Neural cell (in vitro differentiated cells): ENCODE measurements at regions not wholly inside any gene's neighbourhood (a gene's known extent, or its start where the extent isn't known, plus 50 kb on each side); places are given as distances from the start of the nearest gene placed in this dataset.

Experiments
- EP300 ChIP-seq: fragments of 450-650 bp; conservative IDR thresholded peaks from 2 replicates; pipeline ENCODE4 v1.6.1; 2014; ENCODE audit warnings: antibody characterized with exemption, mild to moderate bottlenecking, moderate library complexity; ENCODE audit not compliant: poor library complexity, severe bottlenecking
- EZH2 ChIP-seq: fragments of 200-600, 300-800 bp; shearing (Covaris generic), sonication (generic); IDR thresholded peaks from 2 replicates; pipeline ENCODE4 v1.6.1; 2014; ENCODE audit warnings: antibody characterized with exemption, low read length, borderline replicate concordance, mild to moderate bottlenecking; ENCODE audit not compliant: insufficient read depth, poor library complexity, severe bottlenecking
- TF ChIP-seq, protein P1 (sequence below): IDR thresholded peaks from 2 replicates; pipeline ENCODE4 v1.6.1; 2012; ENCODE audit warnings: borderline replicate concordance
- TF ChIP-seq, protein P2 (sequence below): fragments of 450-650 bp; IDR thresholded peaks from 2 replicates; pipeline ENCODE4 v1.5.1; 2014; ENCODE audit warnings: antibody characterized with exemption, mild to moderate bottlenecking, moderate library complexity; ENCODE audit not compliant: poor library complexity, severe bottlenecking

GRCh38 chr9:120104771-120105170, 475.2 kb downstream of the CDK5RAP2 start:
- TF ChIP-seq, protein P1, sequence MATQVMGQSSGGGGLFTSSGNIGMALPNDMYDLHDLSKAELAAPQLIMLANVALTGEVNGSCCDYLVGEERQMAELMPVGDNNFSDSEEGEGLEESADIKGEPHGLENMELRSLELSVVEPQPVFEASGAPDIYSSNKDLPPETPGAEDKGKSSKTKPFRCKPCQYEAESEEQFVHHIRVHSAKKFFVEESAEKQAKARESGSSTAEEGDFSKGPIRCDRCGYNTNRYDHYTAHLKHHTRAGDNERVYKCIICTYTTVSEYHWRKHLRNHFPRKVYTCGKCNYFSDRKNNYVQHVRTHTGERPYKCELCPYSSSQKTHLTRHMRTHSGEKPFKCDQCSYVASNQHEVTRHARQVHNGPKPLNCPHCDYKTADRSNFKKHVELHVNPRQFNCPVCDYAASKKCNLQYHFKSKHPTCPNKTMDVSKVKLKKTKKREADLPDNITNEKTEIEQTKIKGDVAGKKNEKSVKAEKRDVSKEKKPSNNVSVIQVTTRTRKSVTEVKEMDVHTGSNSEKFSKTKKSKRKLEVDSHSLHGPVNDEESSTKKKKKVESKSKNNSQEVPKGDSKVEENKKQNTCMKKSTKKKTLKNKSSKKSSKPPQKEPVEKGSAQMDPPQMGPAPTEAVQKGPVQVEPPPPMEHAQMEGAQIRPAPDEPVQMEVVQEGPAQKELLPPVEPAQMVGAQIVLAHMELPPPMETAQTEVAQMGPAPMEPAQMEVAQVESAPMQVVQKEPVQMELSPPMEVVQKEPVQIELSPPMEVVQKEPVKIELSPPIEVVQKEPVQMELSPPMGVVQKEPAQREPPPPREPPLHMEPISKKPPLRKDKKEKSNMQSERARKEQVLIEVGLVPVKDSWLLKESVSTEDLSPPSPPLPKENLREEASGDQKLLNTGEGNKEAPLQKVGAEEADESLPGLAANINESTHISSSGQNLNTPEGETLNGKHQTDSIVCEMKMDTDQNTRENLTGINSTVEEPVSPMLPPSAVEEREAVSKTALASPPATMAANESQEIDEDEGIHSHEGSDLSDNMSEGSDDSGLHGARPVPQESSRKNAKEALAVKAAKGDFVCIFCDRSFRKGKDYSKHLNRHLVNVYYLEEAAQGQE: no peak
- TF ChIP-seq, protein P2, sequence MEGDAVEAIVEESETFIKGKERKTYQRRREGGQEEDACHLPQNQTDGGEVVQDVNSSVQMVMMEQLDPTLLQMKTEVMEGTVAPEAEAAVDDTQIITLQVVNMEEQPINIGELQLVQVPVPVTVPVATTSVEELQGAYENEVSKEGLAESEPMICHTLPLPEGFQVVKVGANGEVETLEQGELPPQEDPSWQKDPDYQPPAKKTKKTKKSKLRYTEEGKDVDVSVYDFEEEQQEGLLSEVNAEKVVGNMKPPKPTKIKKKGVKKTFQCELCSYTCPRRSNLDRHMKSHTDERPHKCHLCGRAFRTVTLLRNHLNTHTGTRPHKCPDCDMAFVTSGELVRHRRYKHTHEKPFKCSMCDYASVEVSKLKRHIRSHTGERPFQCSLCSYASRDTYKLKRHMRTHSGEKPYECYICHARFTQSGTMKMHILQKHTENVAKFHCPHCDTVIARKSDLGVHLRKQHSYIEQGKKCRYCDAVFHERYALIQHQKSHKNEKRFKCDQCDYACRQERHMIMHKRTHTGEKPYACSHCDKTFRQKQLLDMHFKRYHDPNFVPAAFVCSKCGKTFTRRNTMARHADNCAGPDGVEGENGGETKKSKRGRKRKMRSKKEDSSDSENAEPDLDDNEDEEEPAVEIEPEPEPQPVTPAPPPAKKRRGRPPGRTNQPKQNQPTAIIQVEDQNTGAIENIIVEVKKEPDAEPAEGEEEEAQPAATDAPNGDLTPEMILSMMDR: no peak
- TF ChIP-seq EZH2: no peak
- TF ChIP-seq EP300: no peak
